OCI-LY1 (cell line): ENCODE measurements at regions not wholly inside any gene's neighbourhood (a gene's known extent, or its start where the extent isn't known, plus 50 kb on each side); places are given as distances from the start of the nearest gene placed in this dataset.

ENCODE experiments used
- H2AFZ ChIP-seq: fragments of 200-600 bp; sonication (generic), shearing (Covaris generic); 2 replicates; pipeline ENCODE4 v1.6.0; 2014; ENCODE audit warnings: antibody characterized with exemption, mild to moderate bottlenecking, low read length
- H3F3A ChIP-seq: fragments of 200-600 bp; sonication (generic), shearing (Covaris generic); 2 replicates; pipeline ENCODE4 v1.6.0; 2014; ENCODE audit warnings: mild to moderate bottlenecking, antibody characterized with exemption, low read length, moderate library complexity; ENCODE audit not compliant: insufficient read depth
- H3K27ac ChIP-seq: fragments of 200-600 bp; sonication (generic); 2 replicates; pipeline ENCODE4 v1.5.1; 2014; ENCODE audit warnings: low read length, mixed run types, mild to moderate bottlenecking, low read depth; ENCODE audit not compliant: poor library complexity, severe bottlenecking
- H3K27me3 ChIP-seq: fragments of 200-600 bp; sonication (generic); 2 replicates; pipeline ENCODE4 v1.6.0; 2014; ENCODE audit warnings: antibody characterized with exemption, mild to moderate bottlenecking, low read length, moderate library complexity; ENCODE audit not compliant: insufficient read depth
- H3K36me3 ChIP-seq: fragments of 200-600 bp; sonication (generic); 2 replicates; pipeline ENCODE4 v1.6.1; 2014; ENCODE audit warnings: mild to moderate bottlenecking, antibody characterized with exemption, low read length, moderate library complexity, mixed read lengths; ENCODE audit not compliant: insufficient read depth
- H3K4me1 ChIP-seq: fragments of 200-600 bp; sonication (generic); 2 replicates; pipeline ENCODE4 v1.5.1; 2014; ENCODE audit warnings: mild to moderate bottlenecking, low read length, moderate library complexity; ENCODE audit not compliant: insufficient read depth, severe bottlenecking
- H3K4me2 ChIP-seq: fragments of 200-600 bp; sonication (generic), shearing (Covaris generic); 2 replicates; pipeline ENCODE4 v1.6.1; 2014; ENCODE audit warnings: low read length
- H3K4me3 ChIP-seq: fragments of 200-600 bp; sonication (generic); 2 replicates; pipeline ENCODE4 v1.5.1; 2014; ENCODE audit warnings: low read length, low read depth, mild to moderate bottlenecking, mixed read lengths; ENCODE audit not compliant: poor library complexity, severe bottlenecking
- H3K79me2 ChIP-seq: fragments of 200-600 bp; shearing (Covaris generic); 2 replicates; pipeline ENCODE4 v1.6.1; 2016; ENCODE audit warnings: mixed run types, low read length, mixed read lengths; ENCODE audit not compliant: insufficient read depth
- H3K9ac ChIP-seq: fragments of 200-600 bp; sonication (generic), shearing (Covaris generic); 2 replicates; pipeline ENCODE4 v1.6.1; 2014; ENCODE audit warnings: mild to moderate bottlenecking, low read length, mixed read lengths
- H3K9me2 ChIP-seq: fragments of 200-600 bp; sonication (generic), shearing (Covaris generic); 2 replicates; pipeline ENCODE4 v1.6.1; 2014; ENCODE audit warnings: low read depth, mild to moderate bottlenecking, low read length, mixed read lengths
- H3K9me3 ChIP-seq: fragments of 200-600 bp; shearing (Covaris generic); 2 replicates; pipeline ENCODE4 v1.6.1; 2014; ENCODE audit warnings: low read length, mixed read lengths
- H4K20me1 ChIP-seq: fragments of 200-600 bp; sonication (generic), shearing (Covaris generic); 2 replicates; pipeline ENCODE4 v1.6.0; 2016; ENCODE audit warnings: mild to moderate bottlenecking, low read length; ENCODE audit not compliant: insufficient read depth
- EZH2 ChIP-seq: fragments of 200-600 bp; sonication (generic), shearing (Covaris generic); IDR thresholded peaks from 2 replicates; pipeline ENCODE4 v1.8.0; 2017; ENCODE audit warnings: borderline replicate concordance, mixed run types, mild to moderate bottlenecking, antibody characterized with exemption, low read length, moderate library complexity, mixed read lengths
- TF ChIP-seq, protein P1 (sequence below): fragments of 200-600 bp; sonication (generic), shearing (Covaris generic); IDR thresholded peaks from 2 replicates; pipeline ENCODE4 v1.5.1; 2017; ENCODE audit warnings: mild to moderate bottlenecking, antibody characterized with exemption, low read length, moderate library complexity, mixed read lengths

- TF ChIP-seq, protein P1, sequence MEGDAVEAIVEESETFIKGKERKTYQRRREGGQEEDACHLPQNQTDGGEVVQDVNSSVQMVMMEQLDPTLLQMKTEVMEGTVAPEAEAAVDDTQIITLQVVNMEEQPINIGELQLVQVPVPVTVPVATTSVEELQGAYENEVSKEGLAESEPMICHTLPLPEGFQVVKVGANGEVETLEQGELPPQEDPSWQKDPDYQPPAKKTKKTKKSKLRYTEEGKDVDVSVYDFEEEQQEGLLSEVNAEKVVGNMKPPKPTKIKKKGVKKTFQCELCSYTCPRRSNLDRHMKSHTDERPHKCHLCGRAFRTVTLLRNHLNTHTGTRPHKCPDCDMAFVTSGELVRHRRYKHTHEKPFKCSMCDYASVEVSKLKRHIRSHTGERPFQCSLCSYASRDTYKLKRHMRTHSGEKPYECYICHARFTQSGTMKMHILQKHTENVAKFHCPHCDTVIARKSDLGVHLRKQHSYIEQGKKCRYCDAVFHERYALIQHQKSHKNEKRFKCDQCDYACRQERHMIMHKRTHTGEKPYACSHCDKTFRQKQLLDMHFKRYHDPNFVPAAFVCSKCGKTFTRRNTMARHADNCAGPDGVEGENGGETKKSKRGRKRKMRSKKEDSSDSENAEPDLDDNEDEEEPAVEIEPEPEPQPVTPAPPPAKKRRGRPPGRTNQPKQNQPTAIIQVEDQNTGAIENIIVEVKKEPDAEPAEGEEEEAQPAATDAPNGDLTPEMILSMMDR, result no peak
- no peak for TF ChIP-seq EZH2
- Histone ChIP-seq H3K4me1 (no peaks in the 10 kb centered on the region), H3K4me2 (no peak overlapping the region), H3K9ac (no peak overlapping the region), H3K9me2 (no peaks in the 10 kb centered on the region), H3K27ac (no peak overlapping the region), H3K36me3 (no peaks in the 10 kb centered on the region), H3K79me2 (no peaks in the 10 kb centered on the region), H3K9me3 (no peaks in the 10 kb centered on the region), H3K27me3 (no peaks in the 10 kb centered on the region), H3K4me3 (no peak overlapping the region), H2AFZ (no peak overlapping the region), H4K20me1 (no peaks in the 10 kb centered on the region), H3F3A (no peaks in the 10 kb centered on the region)
Observed at GRCh38 chr16:61569028-61569427, 467.2 kb downstream of the CDH8 start.

DNA sequence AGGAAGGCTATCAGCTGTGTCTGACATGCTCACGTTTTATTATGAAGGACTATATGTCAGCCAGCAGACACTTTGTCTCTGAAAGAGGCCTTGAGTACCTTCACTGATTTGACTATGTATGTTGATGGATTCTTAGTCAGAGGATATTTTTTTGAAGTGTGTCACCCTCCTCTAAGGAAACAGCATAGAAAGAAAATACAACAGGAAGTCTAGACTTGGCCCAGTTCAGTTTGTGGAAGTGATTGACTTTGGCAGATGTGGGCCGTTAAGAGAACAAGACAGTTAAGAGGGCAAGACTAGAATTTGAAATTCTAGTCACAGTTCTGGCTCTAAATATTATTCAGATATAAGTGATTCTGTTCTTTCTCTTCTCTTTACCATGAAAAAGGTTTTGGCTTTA is 471.5 kb downstream of the CDH8 start:
- no peaks in the 10 kb centered on the region for H3K9me2 ChIP-seq
- H3K9me3 ChIP-seq, result no peaks in the 10 kb centered on the region
- H3K27ac ChIP-seq, result no peak overlapping the region
- TF ChIP-seq, protein P1, result no peak
- TF ChIP-seq EZH2, result no peak
- no peaks in the 10 kb centered on the region for H3F3A ChIP-seq
- no peak overlapping the region for H3K4me2 ChIP-seq
- H3K4me1 ChIP-seq, result no peaks in the 10 kb centered on the region
- H3K27me3 ChIP-seq, result no peaks in the 10 kb centered on the region
- H4K20me1 ChIP-seq, result no peaks in the 10 kb centered on the region
- H3K4me3 ChIP-seq, result no peak overlapping the region
- H3K9ac ChIP-seq, result no peak overlapping the region
- no peak overlapping the region for H2AFZ ChIP-seq
- no peaks in the 10 kb centered on the region for H3K36me3 ChIP-seq
- H3K79me2 ChIP-seq, result no peaks in the 10 kb centered on the region

- no peaks in the 10 kb centered on the region for H3K79me2 ChIP-seq
- H3K4me3 ChIP-seq, result no peak overlapping the region
- no peaks in the 10 kb centered on the region for H3K9me3 ChIP-seq
- no peaks in the 10 kb centered on the region for H3K9me2 ChIP-seq
- TF ChIP-seq, protein P1, result no peak
- TF ChIP-seq EZH2, result no peak
- no peaks in the 10 kb centered on the region for H3K36me3 ChIP-seq
- no peaks in the 10 kb centered on the region for H3K27me3 ChIP-seq
- no peaks in the 10 kb centered on the region for H3K4me1 ChIP-seq
- H3F3A ChIP-seq, result no peaks in the 10 kb centered on the region
- H3K4me2 ChIP-seq, result no peak overlapping the region
- no peak overlapping the region for H3K27ac ChIP-seq
- H4K20me1 ChIP-seq, result no peaks in the 10 kb centered on the region
- no peak overlapping the region for H2AFZ ChIP-seq
- H3K9ac ChIP-seq, result no peak overlapping the region
Observed at GRCh38 chr16:61555718-61556441, 480.4 kb downstream of the CDH8 start.
